Tongue (tissue), 1 donor: ENCODE measurements at regions not wholly inside any gene's neighbourhood (a gene's known extent, or its start where the extent isn't known, plus 50 kb on each side); places are given as distances from the start of the nearest gene placed in this dataset.
A peak's percentile ranks its signal among the peaks of the same experiment; 100 is the strongest.
"Not testable (repeated sequence)": the region's sequence is repeated elsewhere in the genome, so short reads cannot be mapped to it uniquely, and the experiment has no call there.

Experiments used
- DNase-seq: peaks from one replicate; pipeline ENCODE4 v3.0.0-alpha.2; 2015

- DNase-seq, result no peak
Measured at GRCh38 chr6:102126488-102126887, 733.0 kb downstream of the GRIK2 start.

- no peak for DNase-seq
Measured at GRCh38 chr6:102127253-102127652, 733.7 kb downstream of the GRIK2 start.

DNA sequence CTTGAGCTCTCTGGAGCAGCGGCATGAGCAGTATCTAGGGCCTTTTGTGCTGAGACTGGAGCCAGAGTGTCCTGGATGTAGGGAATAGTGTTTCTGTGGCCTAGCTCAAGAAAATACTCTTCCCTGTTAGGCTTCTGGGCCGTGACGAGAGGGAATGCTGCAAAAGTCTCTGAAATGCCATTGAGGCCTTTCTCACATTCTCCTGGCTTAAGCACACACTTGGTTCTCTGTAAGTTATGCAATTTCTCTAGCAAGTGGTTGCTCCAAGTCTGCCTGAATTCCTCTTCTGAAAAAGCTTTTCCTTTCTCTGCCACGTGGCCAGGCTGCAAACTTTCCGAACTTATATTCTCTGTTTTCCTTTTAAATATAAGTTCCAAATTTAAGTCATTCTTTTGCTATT, 744.4 kb downstream of the GRIK2 start:
- no peak for DNase-seq

DNA sequence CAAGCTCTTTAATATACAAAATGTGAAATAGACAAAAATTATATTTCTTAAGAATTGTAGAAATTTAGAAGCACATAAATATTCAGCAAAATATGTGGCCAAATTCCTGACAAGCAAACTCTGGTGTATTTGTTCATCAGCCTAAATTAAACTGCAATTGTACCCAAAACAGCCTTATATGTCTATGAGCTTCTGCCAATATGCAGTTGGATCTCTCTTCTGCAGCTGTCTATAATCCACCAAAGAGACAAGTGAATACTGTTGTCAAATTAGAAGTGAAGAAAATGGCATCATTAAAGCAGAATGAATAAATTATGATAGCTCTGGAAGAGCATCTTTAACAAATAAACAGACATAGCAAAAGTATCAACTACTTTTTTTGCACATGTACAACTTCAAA, 755.7 kb downstream of the GRIK2 start:
- DNase-seq, result no peak

DNA sequence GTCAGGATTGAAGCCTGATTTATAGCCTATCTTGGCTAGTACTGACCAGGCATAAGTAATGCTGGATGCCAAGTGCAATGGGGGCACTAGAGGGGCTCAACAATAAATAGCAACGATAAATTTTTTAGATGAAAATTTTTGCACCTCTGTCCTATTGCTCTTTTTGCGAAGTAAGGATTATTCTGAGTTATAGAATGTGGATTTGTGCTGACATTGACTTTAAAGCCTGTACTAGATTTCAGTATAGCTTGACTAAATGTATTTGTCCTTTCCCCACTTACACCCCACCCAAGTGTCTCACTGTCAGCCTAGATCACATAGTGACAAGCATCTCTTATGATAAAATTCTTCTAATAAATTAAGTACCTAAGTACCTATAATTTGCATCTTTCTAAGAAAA, 757.0 kb downstream of the GRIK2 start:
- DNase-seq, result no peak

DNA sequence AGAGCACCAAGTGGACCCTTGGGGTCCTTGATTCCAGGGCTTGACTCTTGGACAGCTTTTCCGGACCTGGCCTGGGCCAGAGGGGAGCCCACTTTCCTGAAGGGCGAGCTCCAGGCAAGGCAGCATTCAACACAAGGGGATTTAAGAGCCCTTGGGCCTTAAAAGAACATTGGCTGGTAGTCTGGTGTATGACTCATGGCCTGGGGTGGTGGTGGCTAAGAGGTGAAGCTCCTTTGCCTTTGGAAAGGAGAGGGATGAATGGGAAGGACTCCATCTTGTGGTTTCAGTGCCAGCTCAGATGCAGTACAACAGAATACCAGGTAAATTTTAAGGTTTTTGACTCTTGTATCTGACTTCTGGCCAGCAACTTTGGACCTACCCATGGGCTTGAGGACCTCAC, 760.7 kb downstream of the GRIK2 start:
- no peak for DNase-seq

DNA sequence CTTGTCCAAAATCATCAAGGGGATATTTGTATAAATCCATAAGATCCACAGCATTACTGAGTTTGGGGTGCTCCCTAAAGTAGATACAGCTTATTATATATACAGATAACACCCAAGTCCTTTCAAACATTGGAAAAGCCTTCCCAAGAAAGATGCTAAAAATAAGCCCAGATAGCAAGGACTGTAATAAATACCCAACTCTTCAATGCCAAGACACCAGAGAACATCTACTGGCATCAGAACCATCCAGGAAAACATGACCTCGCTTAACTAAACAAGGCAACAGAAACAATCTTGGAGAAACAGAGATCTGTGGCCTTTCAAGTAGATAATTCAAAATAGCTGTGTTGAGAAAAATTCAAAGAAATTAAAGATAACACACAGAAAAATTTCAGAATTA, 761.4 kb downstream of the GRIK2 start:
- no peak for DNase-seq

- not testable (repeated sequence) for DNase-seq
Measured at GRCh38 chr6:102169802-102170201, 776.3 kb downstream of the GRIK2 start.

GRCh38 chr6:102187186-102187585, 793.7 kb downstream of the GRIK2 start:
- DNase-seq, result no peak

- DNase-seq, result no peak
Measured at GRCh38 chr6:102195311-102195710, 801.8 kb downstream of the GRIK2 start.

DNA sequence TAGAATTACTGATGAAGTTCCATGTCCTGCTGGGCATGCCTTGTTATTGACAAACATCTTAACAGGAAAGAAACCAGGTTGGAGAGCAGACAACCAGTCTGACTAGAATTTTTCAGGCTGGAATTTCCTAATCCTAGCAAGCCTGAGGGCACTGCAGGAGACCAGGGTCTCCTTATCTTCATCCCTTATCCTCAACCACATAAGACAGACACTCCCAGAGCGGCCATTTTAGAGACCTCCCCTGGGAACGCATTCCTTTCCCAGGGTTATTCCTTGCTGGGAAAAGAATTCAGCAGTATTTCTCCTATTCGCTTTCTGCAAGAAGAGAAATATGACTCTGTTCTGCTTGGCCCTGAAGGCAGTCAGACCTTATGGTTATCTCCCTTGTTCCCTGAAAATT, 803.7 kb downstream of the GRIK2 start:
- DNase-seq, result no peak

DNA sequence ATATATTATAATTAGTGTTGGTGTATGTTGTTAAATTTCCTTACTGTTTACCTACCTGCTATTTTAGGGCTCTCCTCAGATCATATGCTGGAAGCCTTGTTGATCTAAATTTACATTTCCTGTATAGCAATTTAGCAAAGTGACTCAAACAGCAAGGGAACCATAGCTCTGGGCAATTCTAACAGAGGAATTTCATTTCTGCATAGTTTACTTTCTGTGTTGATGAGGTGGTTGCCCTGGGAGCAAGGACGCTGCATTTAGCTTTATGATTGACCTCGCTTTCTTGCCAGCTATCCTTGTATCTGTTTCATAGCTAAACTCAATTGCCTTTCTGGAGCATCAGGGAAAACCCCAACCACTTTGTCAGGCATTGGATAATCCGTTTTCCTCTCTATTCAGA, 810.8 kb downstream of the GRIK2 start:
- DNase-seq, result no peak

GRCh38 chr6:102215425-102215824, 821.9 kb downstream of the GRIK2 start:
- peak; percentile 1 for DNase-seq

GRCh38 chr6:102216232-102216631, 822.7 kb downstream of the GRIK2 start:
- DNase-seq, result no peak

- DNase-seq, result no peak
Measured at GRCh38 chr6:102223942-102224341, 830.4 kb downstream of the GRIK2 start.

DNA sequence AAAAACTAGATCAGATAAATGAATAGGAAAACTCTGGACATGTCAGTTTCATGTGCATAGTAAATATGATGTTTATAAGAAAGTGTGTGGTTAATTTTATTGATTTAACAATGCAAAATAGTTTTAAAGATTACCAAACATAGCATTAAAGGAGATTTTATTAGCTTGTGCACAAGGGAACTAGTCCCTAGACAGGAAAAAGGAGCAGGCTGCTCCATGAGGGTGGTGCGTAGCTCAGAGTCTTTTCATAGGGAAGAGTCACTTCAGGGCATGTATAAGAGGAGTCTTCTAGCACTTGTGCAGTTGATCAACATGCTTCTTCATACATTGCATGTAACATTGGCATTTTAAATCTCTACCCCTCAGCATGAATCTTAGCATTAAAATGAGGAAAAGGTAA, 835.8 kb downstream of the GRIK2 start:
- no peak for DNase-seq
